H1 (cell line): ENCODE measurements at regions not wholly inside any gene's neighbourhood (a gene's known extent, or its start where the extent isn't known, plus 50 kb on each side); places are given as distances from the start of the nearest gene placed in this dataset.

Source experiments
- CTCF ChIP-seq, 3 experiments: IDR thresholded peaks; 1 replicate in 2 of 3; 2 replicates in 1 of 3; pipeline versions ENCODE4 v1.5.1 to v1.6.1; 2011; ENCODE audit warnings: low read length in 3 of 3, mild to moderate bottlenecking in 3 of 3, inconsistent platforms in 2 of 3, low read depth in 1 of 3, moderate library complexity in 1 of 3; ENCODE audit not compliant: insufficient read depth in 1 of 3; ENCODE audit errors: control extremely low read depth in 1 of 3
- EGR1 ChIP-seq: IDR thresholded peaks from 2 replicates; pipeline ENCODE4 v1.6.1; 2011; ENCODE audit warnings: low read depth, low read length, borderline replicate concordance
- EP300 ChIP-seq, 2 experiments: IDR thresholded peaks; 1 replicate in 1 of 2; 2 replicates in 1 of 2; pipeline ENCODE4 v1.6.1; 2011 to 2012; ENCODE audit warnings: low read depth in 2 of 2, low read length in 2 of 2, mild to moderate bottlenecking in 2 of 2, borderline replicate concordance in 1 of 2, inconsistent platforms in 1 of 2, moderate library complexity in 1 of 2
- EZH2 ChIP-seq: fragments of 200-600 bp; sonication (generic); IDR thresholded peaks from 2 replicates; pipeline ENCODE4 v1.7.1; 2012; ENCODE audit warnings: low read depth, mild to moderate bottlenecking, moderate library complexity, low read length, inconsistent platforms; ENCODE audit not compliant: severe bottlenecking
- JUND ChIP-seq: IDR thresholded peaks from 2 replicates; pipeline ENCODE4 v1.6.1; 2011; ENCODE audit warnings: mild to moderate bottlenecking, improper control_type of control experiment, low read length
- PHF8 ChIP-seq: fragments of 200-600 bp; sonication (generic); conservative IDR thresholded peaks from 2 replicates; pipeline ENCODE4 v1.7.1; 2012; ENCODE audit warnings: low read depth, mild to moderate bottlenecking, inconsistent platforms, low read length, moderate library complexity
- POLR2A ChIP-seq, 2 experiments: IDR thresholded peaks; 1 replicate in 1 of 2; 2 replicates in 1 of 2; pipeline ENCODE4 v1.6.1; 2011; ENCODE audit warnings: low read depth in 2 of 2, low read length in 2 of 2, mild to moderate bottlenecking in 2 of 2; ENCODE audit errors: control extremely low read depth in 1 of 2
- TAF1 ChIP-seq: IDR thresholded peaks from 2 replicates; pipeline ENCODE4 v1.6.1; 2011; ENCODE audit warnings: mild to moderate bottlenecking, low read depth, low read length

- TF ChIP-seq JUND = no peak
- no peak for TF ChIP-seq POLR2A (IDR thresholded peaks at IDR 0.05; ENCODE audit: control extremely low read depth in 1 of 2, low read depth in 2 of 2, low read length in 2 of 2)
- TF ChIP-seq EGR1 = no peak
- no peak for TF ChIP-seq EP300 (IDR thresholded peaks at IDR 0.05; ENCODE audit: borderline replicate concordance in 1 of 2, low read depth in 2 of 2, low read length in 2 of 2)
- TF ChIP-seq TAF1 = no peak
- no peak for TF ChIP-seq PHF8
- TF ChIP-seq CTCF (IDR thresholded peaks at IDR 0.05; ENCODE audit: control extremely low read depth in 1 of 3, insufficient read depth in 1 of 3, low read depth in 1 of 3, low read length in 3 of 3) = no peak
- TF ChIP-seq EZH2 = no peak
Measured at GRCh38 chr18:71362140-71362539, 1073.3 kb downstream of the SOCS6 start.
